B cell (primary cell): ENCODE measurements at regions not wholly inside any gene's neighbourhood (a gene's known extent, or its start where the extent isn't known, plus 50 kb on each side); places are given as distances from the start of the nearest gene placed in this dataset.

Experiments used
- EZH2 ChIP-seq: IDR thresholded peaks from 2 replicates; pipeline ENCODE4 v1.6.1; 2012; ENCODE audit warnings: borderline replicate concordance, low read depth, mild to moderate bottlenecking, moderate library complexity, low read length; ENCODE audit not compliant: insufficient read depth, poor library complexity, severe bottlenecking
- TF ChIP-seq, protein P1 (sequence below): fragments of 200-600 bp; IDR thresholded peaks from one replicate; pipeline ENCODE4 v1.8.0; 2022; ENCODE audit warnings: antibody characterized with exemption, mild to moderate bottlenecking

DNA sequence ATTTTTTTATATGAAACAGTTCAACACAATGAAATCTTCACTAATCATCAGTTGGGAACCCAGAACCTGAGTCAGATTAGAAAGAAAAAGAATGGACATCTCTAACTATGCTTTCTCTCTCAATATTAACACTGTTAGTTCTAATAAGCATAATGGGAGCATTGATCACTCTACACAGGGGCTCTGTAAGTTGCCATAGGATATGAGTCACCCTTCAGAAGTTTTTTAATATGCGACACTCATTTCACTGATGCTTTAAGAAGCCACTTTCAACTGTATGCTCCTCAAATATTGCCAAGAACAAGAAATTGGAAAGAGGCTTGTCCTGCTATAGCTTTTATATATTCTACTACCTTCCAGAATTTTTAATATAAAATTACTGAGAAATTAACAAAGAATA, 187.0 kb downstream of the AASDH start:
- no peak for TF ChIP-seq EZH2
- TF ChIP-seq, protein P1, sequence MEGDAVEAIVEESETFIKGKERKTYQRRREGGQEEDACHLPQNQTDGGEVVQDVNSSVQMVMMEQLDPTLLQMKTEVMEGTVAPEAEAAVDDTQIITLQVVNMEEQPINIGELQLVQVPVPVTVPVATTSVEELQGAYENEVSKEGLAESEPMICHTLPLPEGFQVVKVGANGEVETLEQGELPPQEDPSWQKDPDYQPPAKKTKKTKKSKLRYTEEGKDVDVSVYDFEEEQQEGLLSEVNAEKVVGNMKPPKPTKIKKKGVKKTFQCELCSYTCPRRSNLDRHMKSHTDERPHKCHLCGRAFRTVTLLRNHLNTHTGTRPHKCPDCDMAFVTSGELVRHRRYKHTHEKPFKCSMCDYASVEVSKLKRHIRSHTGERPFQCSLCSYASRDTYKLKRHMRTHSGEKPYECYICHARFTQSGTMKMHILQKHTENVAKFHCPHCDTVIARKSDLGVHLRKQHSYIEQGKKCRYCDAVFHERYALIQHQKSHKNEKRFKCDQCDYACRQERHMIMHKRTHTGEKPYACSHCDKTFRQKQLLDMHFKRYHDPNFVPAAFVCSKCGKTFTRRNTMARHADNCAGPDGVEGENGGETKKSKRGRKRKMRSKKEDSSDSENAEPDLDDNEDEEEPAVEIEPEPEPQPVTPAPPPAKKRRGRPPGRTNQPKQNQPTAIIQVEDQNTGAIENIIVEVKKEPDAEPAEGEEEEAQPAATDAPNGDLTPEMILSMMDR, result no peak
